H9 (cell line): ENCODE measurements at regions not wholly inside any gene's neighbourhood (a gene's known extent, or its start where the extent isn't known, plus 50 kb on each side); places are given as distances from the start of the nearest gene placed in this dataset.

Experiments used
- DNase-seq: peaks from one replicate; pipeline ENCODE4 v3.0.0-alpha.2; 2017
- H2AFZ ChIP-seq: one replicate; pipeline ENCODE4 v1.6.1; 2013; ENCODE audit warnings: mild to moderate bottlenecking, low read length, control low read depth, moderate library complexity
- H2AK5ac ChIP-seq: 2 replicates; pipeline ENCODE4 v1.6.1; 2013; ENCODE audit warnings: low read length, control low read depth, mixed read lengths; ENCODE audit not compliant: insufficient read length
- H2BK120ac ChIP-seq: one replicate; pipeline ENCODE4 v1.6.1; 2013; ENCODE audit warnings: low read depth, mild to moderate bottlenecking, low read length, control low read depth, inconsistent platforms; ENCODE audit not compliant: poor library complexity, severe bottlenecking
- H2BK12ac ChIP-seq: 2 replicates; pipeline ENCODE4 v1.6.1; 2013; ENCODE audit warnings: low read length, control low read depth, mixed read lengths, low read depth; ENCODE audit not compliant: insufficient read length
- H2BK15ac ChIP-seq: 2 replicates; pipeline ENCODE4 v1.6.1; 2013; ENCODE audit warnings: low read depth, low read length, control low read depth
- H2BK20ac ChIP-seq: one replicate; pipeline ENCODE4 v1.6.1; 2013; ENCODE audit warnings: low read depth, mild to moderate bottlenecking, low read length, control low read depth, inconsistent platforms; ENCODE audit not compliant: poor library complexity, severe bottlenecking
- H2BK5ac ChIP-seq: 2 replicates; pipeline ENCODE4 v1.6.1; 2013; ENCODE audit warnings: low read length, control low read depth, mixed read lengths; ENCODE audit not compliant: insufficient read length
- H3K14ac ChIP-seq: 2 replicates; pipeline ENCODE4 v1.6.1; 2013; ENCODE audit warnings: low read length, control low read depth; ENCODE audit not compliant: insufficient read depth
- H3K18ac ChIP-seq: 2 replicates; pipeline ENCODE4 v1.6.1; 2013; ENCODE audit warnings: low read depth, mild to moderate bottlenecking, mixed read lengths, low read length, control low read depth; ENCODE audit not compliant: insufficient read length
- H3K23ac ChIP-seq: 2 replicates; pipeline ENCODE4 v1.6.1; 2013; ENCODE audit warnings: low read length, control low read depth, mixed read lengths, low read depth; ENCODE audit not compliant: insufficient read length
- H3K23me2 ChIP-seq: 2 replicates; pipeline ENCODE4 v1.6.1; 2013; ENCODE audit warnings: low read depth, mild to moderate bottlenecking, mixed read lengths, low read length, control low read depth; ENCODE audit not compliant: insufficient read length, poor library complexity, severe bottlenecking
- H3K27ac ChIP-seq: 2 replicates; pipeline ENCODE4 v1.5.1; 2013; ENCODE audit warnings: low read length, control low read depth, mixed read lengths, low read depth; ENCODE audit not compliant: insufficient read length
- H3K27me3 ChIP-seq: 2 replicates; pipeline ENCODE4 v1.6.1; 2013; ENCODE audit warnings: low read length, control low read depth, inconsistent platforms; ENCODE audit not compliant: insufficient read depth
- H3K4ac ChIP-seq: 2 replicates; pipeline ENCODE4 v1.6.1; 2013; ENCODE audit warnings: low read depth, mild to moderate bottlenecking, control low read depth, inconsistent platforms, low read length, moderate library complexity
- H3K4me1 ChIP-seq: 2 replicates; pipeline ENCODE4 v1.6.1; 2013; ENCODE audit warnings: low read length, control low read depth, inconsistent platforms; ENCODE audit not compliant: insufficient read depth
- H3K4me2 ChIP-seq: 2 replicates; pipeline ENCODE4 v1.6.1; 2013; ENCODE audit warnings: low read length, control low read depth, mixed read lengths; ENCODE audit not compliant: insufficient read length, insufficient read depth
- H3K56ac ChIP-seq: 2 replicates; pipeline ENCODE4 v1.6.1; 2013; ENCODE audit warnings: low read depth, mild to moderate bottlenecking, mixed read lengths, low read length, control low read depth; ENCODE audit not compliant: insufficient read length
- H3K79me1 ChIP-seq: 2 replicates; pipeline ENCODE4 v1.6.1; 2013; ENCODE audit warnings: low read depth, mild to moderate bottlenecking, moderate library complexity, low read length, control low read depth, inconsistent platforms; ENCODE audit not compliant: insufficient read depth, poor library complexity, severe bottlenecking
- H3K79me2 ChIP-seq: 2 replicates; pipeline ENCODE4 v1.6.1; 2013; ENCODE audit warnings: low read length, control low read depth, inconsistent platforms; ENCODE audit not compliant: insufficient read depth
- H3K9ac ChIP-seq: 2 replicates; pipeline ENCODE4 v1.6.1; 2013; ENCODE audit warnings: low read length, control low read depth, mixed read lengths; ENCODE audit not compliant: insufficient read length; ENCODE audit errors: extremely low read depth
- H3K9me3 ChIP-seq: one replicate; pipeline ENCODE4 v1.6.1; 2013; ENCODE audit warnings: low read depth, low read length, inconsistent platforms; ENCODE audit not compliant: control insufficient read depth
- H3T11ph ChIP-seq: one replicate; pipeline ENCODE4 v1.6.1; 2013; ENCODE audit warnings: mild to moderate bottlenecking, low read length, control low read depth, inconsistent platforms
- H4K20me1 ChIP-seq: one replicate; pipeline ENCODE4 v1.6.1; 2013; ENCODE audit not compliant: control insufficient read depth, insufficient read length, insufficient read depth
- H4K5ac ChIP-seq: 2 replicates; pipeline ENCODE4 v1.6.1; 2013; ENCODE audit warnings: low read depth, mild to moderate bottlenecking, mixed read lengths, low read length, control low read depth; ENCODE audit not compliant: insufficient read length
- H4K8ac ChIP-seq: replicated peaks from 2 replicates; pipeline ENCODE4 v1.6.1; 2013; ENCODE audit warnings: low read length, control low read depth, mixed read lengths, low read depth; ENCODE audit not compliant: insufficient read length
- H4K91ac ChIP-seq: 2 replicates; pipeline ENCODE4 v1.6.1; 2013; ENCODE audit warnings: low read depth, mild to moderate bottlenecking, moderate library complexity, mixed read lengths, low read length, control low read depth; ENCODE audit not compliant: insufficient read length
- H3K27ac Mint-ChIP-seq, 3 experiments: 2 replicates in 2 of 3; 3 replicates in 1 of 3; pipeline ENCODE4 v1.8.0; 2020 to 2021; ENCODE audit warnings: mixed read lengths in 3 of 3, mild to moderate bottlenecking in 1 of 3, moderate library complexity in 1 of 3
- H3K27me3 Mint-ChIP-seq: 2 replicates; pipeline ENCODE4 v1.8.0; 2021; ENCODE audit warnings: low read depth, mild to moderate bottlenecking, moderate library complexity, mixed read lengths
- H3K36me3 Mint-ChIP-seq, 3 experiments: 2 replicates in 2 of 3; 3 replicates in 1 of 3; pipeline ENCODE4 v1.8.0; 2020 to 2021; ENCODE audit warnings: low read depth in 3 of 3, mixed read lengths in 3 of 3; ENCODE audit not compliant: insufficient read depth in 1 of 3
- H3K4me1 Mint-ChIP-seq, 2 experiments: 2 replicates each; pipeline ENCODE4 v1.8.0; 2020; ENCODE audit warnings: mixed read lengths in 2 of 2
- H3K4me3 Mint-ChIP-seq, 2 experiments: 2 replicates in 1 of 2; 3 replicates in 1 of 2; pipeline ENCODE4 v1.8.0; 2020 to 2021; ENCODE audit warnings: mild to moderate bottlenecking in 2 of 2, mixed read lengths in 2 of 2, moderate library complexity in 1 of 2
- H3K9me3 Mint-ChIP-seq, 2 experiments: 2 replicates in 1 of 2; 3 replicates in 1 of 2; pipeline ENCODE4 v1.8.0; 2020; ENCODE audit warnings: mild to moderate bottlenecking in 2 of 2, mixed read lengths in 2 of 2, moderate library complexity in 1 of 2
- WGBS: extraction: QIAGEN DNeasy Blood & Tissue Kit; methylation state at CpG from one replicate; pipeline ENCODE4 v1.1.7; 2013; ENCODE audit warnings: missing lambda C conversion rate, low lambda C conversion rate, mixed read lengths; ENCODE audit not compliant: insufficient read length; ENCODE audit errors: extremely low coverage; 5-methylcytosine and 5-hydroxymethylcytosine counted together
- TF ChIP-seq, protein P1 (sequence below): fragments of 200-600 bp; sonication (generic); conservative IDR thresholded peaks from 3 replicates; pipeline ENCODE4 v1.8.0; 2021; ENCODE audit warnings: antibody characterized with exemption, mild to moderate bottlenecking

DNA sequence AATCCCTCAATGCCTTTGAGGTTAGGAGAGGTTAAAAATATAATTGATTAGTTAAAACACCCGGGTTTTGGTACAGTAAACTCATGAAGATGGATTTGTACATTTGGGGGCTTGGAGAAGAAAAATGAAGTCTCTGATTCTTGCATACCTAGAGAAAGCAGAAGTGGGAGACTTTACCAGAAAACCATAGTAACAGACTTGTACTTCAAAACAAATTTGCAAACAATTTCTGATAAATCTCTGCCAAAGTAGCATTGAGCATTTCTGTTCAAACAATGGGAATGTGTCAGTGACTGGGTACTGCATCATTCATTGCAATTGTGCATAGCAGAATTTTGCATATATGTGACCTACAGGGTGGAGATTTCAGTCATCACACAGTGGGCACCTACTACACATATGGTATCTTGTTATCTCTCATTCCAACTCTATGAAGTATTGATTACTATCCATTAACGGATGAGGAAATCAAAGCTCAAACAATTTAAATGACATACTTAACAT is 256.9 kb downstream of the PLK2 start:
- Histone ChIP-seq H2BK5ac (no peak overlapping the region), H2AK5ac (no peak overlapping the region), H3K27me3 (no peaks in the 10 kb centered on the region), H4K5ac (no peak overlapping the region), H3K23ac (no peak overlapping the region), H4K20me1 (no peaks in the 10 kb centered on the region), H3K79me2 (no peaks in the 10 kb centered on the region), H3K4ac (no peak overlapping the region), H4K91ac (no peak overlapping the region), H3K56ac (no peak overlapping the region), H3K9me3 (no peaks in the 10 kb centered on the region), H3K4me2 (no peak overlapping the region), H2BK20ac (no peak overlapping the region), H2AFZ (no peak overlapping the region), H3K23me2 (no peaks in the 10 kb centered on the region), H2BK120ac (no peak overlapping the region), H3K9ac (no peak overlapping the region), H2BK12ac (no peak overlapping the region), H3T11ph (no peak overlapping the region), H3K18ac (no peak overlapping the region), H4K8ac (no peak overlapping the region), H3K4me1 (no peaks in the 10 kb centered on the region), H3K14ac (no peak overlapping the region), H3K79me1 (no peaks in the 10 kb centered on the region), H2BK15ac (no peak overlapping the region), H3K27ac (no peak overlapping the region)
- WGBS, result no CpG with 5 or more reads among the region's 2 CpGs
- Mint-ChIP-seq H3K4me1 (no peaks in the 10 kb centered on the region; a peak in 1 of 4 replicates), H3K27me3 (no peaks in the 10 kb centered on the region), H3K36me3 (no peaks in the 10 kb centered on the region), H3K27ac (no peak overlapping the region), H3K4me3 (no peak overlapping the region), H3K9me3 (peaks cover 0 to 2% of the 10 kb centered on the region in 2 experiments; a peak in 1 of 5 replicates)
- TF ChIP-seq, protein P1, sequence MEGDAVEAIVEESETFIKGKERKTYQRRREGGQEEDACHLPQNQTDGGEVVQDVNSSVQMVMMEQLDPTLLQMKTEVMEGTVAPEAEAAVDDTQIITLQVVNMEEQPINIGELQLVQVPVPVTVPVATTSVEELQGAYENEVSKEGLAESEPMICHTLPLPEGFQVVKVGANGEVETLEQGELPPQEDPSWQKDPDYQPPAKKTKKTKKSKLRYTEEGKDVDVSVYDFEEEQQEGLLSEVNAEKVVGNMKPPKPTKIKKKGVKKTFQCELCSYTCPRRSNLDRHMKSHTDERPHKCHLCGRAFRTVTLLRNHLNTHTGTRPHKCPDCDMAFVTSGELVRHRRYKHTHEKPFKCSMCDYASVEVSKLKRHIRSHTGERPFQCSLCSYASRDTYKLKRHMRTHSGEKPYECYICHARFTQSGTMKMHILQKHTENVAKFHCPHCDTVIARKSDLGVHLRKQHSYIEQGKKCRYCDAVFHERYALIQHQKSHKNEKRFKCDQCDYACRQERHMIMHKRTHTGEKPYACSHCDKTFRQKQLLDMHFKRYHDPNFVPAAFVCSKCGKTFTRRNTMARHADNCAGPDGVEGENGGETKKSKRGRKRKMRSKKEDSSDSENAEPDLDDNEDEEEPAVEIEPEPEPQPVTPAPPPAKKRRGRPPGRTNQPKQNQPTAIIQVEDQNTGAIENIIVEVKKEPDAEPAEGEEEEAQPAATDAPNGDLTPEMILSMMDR, result no peak
- no peak for DNase-seq
